HG03097 (cell line): ENCODE measurements at regions not wholly inside any gene's neighbourhood (a gene's known extent, or its start where the extent isn't known, plus 50 kb on each side); places are given as distances from the start of the nearest gene placed in this dataset.
"Not testable (repeated sequence)": the region's sequence is repeated elsewhere in the genome, so short reads cannot be mapped to it uniquely, and the experiment has no call there.

Experiments
- ATAC-seq: cut with Tn5 transposase; IDR thresholded peaks from one replicate; pipeline ENCODE4 v1.9.1; 2021; ENCODE audit not compliant: unreplicated experiment, low FRiP score

DNA sequence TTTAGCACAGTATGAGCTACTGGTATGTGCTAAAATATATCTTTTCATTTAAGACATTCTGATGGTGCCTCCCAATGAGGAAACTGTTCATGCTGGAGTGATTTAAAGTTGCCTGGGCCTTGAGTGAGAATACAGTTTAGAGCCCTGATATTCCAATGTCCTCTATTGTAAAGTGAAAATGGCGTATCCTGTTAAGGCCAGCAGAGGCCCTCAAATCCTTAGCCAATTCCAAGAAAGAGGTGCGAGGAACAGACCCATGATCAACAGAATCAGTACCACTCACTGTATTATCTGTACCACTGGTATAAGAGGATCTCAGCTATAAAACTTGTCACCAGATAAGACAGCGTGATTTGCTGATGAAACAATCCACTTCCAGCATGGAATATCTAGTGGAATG is 273.1 kb upstream of the SLITRK5 start:
- no peak for ATAC-seq

DNA sequence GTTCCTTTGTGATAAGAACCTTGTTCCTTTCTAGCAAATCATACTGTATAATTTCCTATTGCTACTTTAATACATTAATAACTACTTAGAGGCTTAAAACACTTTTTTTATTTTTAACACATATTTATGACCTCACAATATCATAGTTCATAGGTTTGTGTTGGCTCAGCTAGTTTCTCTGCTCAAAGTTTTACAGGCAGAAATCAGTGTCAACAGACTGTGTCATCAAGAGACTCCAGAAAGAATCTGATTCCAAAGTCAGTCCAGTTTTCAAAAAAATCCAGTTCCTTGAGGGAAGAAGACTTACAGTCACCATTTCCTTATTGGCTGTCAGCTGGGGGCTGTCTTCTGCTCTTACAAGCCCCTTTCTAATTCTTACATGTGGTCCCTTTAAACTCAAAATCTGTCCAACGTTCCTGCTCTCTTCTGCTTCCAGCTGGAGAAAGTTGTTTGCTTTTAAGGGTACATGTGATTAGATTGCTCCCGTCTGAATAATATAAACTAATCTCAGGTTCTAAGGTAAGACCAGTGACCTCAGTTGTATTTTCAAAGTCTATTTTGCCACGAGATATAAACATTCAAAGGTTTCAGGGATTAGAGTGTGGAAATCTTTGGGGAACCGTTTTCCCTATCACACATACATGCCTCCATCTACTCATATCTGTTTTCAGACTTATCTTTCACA is 267.3 kb upstream of the SLITRK5 start:
- ATAC-seq, result no peak

DNA sequence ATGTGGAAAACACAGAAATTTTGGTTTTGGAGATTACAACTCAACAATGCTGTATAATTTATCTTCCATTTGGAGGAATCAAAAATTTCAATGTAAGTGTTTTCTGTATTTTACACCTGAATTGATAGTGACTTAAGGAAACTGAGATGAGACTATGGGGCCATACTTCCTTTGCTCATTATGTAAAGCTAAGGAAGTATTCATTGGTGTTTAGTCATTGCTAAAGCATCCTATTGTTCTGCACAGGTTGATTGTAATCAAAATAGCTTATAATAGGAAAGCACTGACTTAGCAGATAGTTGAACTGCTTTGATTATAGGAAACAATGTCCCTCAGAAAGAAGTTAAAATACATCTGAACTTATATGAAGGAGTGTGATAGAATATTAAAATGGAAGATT is 244.4 kb upstream of the SLITRK5 start:
- no peak for ATAC-seq

- ATAC-seq, result no peak
Measured at GRCh38 chr13:87444135-87444534, 227.0 kb upstream of the SLITRK5 start.

DNA sequence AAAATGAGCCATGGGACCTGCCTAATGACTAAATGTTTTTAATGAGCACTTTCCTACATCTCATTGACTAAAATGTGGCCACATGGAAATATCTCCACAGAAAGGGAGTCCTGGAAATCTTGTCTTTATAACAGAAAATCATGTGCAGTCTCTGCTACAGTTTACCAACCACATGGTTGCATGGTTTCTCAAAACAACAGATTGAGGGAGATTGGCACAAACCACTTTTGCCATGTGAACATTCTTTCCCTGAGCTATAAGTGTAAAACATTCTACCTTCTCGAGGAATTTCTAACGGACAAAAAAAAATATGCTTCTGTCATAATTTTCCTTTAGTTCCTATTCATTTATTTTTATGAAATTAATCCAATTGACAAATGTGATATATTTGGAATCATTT is 218.9 kb upstream of the SLITRK5 start:
- no peak for ATAC-seq

DNA sequence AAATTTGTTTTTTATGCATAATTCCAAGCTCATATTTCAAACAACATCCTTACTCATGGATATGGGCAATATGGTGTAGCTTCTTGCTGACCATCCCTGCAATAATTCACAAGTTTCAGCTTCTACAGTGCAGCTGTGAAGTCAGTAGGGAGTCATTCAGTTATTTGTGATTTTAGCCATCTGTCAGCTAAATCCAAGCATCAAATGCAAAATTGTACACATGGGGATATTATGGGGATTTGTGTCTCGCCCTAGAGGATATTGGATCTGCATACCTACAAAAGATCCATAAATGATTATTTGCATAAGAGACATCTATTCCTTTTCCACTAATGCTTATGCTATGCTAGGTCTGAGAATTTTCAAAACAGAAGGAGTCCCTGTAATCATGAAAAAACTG is 217.9 kb upstream of the SLITRK5 start:
- ATAC-seq, result no peak

DNA sequence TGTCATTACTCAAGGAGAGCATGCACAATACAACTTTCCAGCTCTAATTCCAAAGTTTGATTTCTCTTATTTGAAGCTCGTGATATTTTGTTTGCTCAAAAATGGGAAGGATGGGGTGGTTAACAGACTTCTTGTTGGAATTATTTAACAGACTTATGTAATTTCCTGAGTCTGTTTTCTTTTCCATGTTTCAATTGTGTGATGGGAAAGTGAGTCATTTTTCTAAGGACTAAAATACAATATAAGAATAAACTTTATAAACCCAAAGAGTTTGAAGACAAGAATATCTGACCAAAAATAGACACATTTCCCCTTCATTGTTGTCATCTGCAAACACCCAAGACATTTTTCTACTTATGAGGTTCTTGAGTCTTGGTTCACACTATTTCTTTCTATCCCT is 211.8 kb upstream of the SLITRK5 start:
- ATAC-seq, result no peak

DNA sequence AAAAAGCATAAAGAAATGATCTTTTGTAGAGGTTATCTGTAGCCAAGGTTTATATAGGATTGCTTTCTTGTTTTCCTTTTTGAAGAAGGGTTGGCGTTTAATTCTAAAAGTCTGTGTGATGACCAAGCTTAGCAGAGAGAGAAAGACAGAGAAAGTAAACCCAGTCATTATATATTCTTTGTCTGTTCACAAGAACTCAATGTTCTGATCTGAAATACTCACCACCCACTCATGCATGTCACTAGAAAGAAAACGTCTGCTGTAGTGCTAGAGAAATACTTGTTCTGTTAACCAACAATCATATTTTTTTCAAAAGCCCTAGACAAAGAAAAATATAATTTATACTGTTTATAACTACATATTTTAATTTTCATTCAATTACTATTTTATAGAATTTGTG is 173.7 kb upstream of the SLITRK5 start:
- ATAC-seq, result no peak

DNA sequence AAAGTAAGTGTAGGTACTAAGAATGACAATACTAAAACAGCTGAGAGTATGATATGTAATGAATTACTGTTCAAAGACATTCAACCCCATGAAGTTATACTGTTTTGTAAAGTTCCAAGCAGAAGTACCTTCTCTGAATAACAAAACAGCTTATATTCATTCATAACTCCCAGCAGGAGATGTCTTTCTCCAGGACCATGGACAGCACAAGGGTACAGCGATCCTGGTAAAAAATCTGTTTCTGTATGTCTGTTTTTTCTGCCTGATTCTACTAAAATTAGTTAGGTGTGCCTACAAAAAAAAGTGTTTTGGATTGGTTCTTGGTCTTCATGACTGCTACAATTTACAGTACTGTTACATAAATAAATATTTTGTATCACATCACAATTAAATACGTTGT is 172.5 kb upstream of the SLITRK5 start:
- no peak for ATAC-seq

DNA sequence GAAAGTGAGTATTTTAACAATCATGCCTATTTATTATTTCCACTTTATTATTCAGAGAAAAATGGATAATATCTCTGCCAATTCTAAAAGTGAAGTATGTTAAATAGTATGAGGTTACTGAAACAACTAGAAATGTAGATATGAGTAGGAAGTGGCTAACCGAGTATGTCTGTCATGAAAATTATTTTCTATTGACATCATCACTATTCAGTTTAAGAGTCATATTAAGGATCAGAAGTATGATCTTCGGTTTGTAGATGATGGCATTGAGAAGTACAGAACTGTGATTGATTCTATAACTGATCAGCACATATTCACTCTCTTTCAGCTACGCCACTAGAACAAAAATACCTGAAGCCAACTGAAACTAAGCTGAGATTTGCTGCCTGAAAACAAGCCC is 146.4 kb upstream of the SLITRK5 start:
- ATAC-seq, result no peak

DNA sequence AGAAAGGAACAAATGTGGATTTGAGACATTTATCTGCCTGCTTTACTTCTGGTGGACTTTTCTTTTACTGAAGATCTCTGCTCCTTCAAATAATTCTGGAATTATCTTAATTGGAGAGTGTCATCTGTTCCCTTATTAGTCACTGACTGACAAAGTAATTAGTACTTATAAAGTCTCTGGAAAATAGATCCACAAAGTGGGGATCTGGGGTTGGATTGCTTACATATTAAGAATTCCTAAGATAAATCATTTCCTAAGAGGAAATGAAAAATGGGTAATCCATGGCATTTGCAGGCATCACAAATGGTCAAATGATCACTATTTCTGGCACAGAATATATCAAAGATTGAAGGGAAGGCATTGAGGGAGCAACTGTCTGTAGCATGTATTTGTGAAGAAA is 137.4 kb upstream of the SLITRK5 start:
- no peak for ATAC-seq

DNA sequence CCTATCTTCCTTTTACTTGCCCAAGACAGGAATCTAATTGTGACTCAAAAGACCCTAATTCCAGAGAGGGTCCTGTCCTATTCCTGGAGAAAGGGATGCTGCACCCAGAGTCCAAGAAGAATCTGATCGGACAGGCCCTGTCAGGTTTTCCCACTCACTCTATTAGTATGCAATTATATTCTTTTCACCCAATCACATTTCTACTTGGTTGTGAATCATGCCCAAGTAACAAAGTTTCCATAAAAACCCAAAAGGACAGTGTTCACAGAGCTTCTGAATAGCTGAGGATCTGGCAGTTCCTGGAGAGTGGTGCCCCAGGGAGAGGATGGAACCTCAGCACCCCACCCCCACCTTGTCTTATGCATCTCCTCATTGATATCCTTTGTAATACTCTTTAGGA is 135.3 kb upstream of the SLITRK5 start:
- ATAC-seq, result no peak

DNA sequence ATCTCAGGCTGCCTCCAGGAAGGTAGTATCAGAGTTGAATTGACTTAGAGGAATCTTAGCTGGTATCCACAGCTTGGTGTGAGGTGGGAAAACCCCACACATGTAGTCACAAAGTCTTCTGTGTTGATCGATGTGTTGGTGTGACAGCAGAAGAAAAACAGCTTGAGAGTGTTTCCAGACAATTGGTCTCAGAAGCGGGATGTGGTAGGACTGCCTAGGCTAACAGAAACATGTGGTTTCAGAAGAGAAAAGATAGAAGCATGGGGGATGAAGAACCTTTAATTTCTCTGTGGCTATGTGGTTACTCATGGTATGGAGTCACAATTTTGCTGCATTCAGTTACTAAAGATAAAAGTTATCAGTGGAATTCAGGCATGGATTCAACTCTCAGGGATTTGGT is 134.7 kb upstream of the SLITRK5 start:
- ATAC-seq, result peak; percentile 45

GRCh38 chr13:87536899-87537298 is 134.3 kb upstream of the SLITRK5 start:
- ATAC-seq, result peak; percentile 95

GRCh38 chr13:87537951-87538350 is 133.2 kb upstream of the SLITRK5 start:
- no peak for ATAC-seq

GRCh38 chr13:87538366-87539052 is 132.7 kb upstream of the SLITRK5 start:
- no peak for ATAC-seq

DNA sequence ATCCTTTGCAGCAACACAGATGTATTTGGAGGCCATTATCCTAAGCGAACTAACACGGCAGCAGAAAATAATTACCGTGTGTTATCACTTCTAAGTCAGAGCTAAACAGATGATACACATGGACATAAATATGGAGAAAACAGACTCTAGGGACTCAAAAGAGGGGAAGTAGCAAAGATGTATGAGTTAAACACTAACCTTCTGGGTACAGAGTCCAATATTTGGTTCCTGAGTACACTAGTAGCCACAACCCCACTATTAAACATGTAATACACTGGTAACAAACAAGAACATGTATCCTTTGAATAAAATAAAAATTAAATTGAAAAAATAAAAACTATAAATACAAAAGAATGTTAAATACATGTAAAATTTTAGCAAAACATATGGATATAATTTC is 118.0 kb upstream of the SLITRK5 start:
- no peak for ATAC-seq

DNA sequence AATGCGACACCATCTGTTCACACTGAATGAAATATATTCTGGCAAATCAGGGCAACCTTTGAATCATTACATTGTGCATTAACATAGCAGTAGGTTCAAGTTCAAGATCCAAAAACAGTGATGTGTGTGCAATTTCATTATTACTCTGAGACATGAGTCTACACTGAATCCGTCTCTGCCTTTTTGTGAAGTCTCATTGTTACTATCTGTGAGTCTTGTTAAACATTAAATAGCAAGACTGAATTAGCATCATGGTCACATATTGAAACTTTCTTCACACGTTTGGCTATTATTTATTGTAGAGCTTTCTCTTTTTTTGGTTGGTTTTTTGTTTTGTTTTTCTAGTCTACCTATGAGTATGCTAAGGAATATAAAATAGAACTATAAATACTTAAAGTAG is 117.1 kb upstream of the SLITRK5 start:
- ATAC-seq, result no peak

DNA sequence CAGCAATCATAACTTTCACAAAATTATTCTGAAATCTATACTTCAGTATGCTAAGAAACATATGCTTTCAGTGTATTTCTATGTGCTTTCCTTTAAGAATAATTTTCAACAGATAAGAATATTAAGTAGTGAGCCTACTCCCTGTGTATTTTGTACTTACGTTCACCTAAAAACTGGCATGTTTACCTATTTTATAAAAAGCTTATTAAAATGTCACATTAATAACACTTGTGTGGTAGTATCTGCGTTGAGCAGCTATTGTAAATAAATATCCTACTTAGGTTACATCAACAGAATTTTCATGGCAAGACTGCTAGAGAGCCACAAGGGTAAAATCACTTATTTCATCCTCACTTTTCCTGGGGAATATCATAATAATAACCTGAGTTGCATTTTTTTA is 113.4 kb upstream of the SLITRK5 start:
- ATAC-seq, result no peak

- not testable (repeated sequence) for ATAC-seq
Measured at GRCh38 chr13:87561580-87561979, 109.6 kb upstream of the SLITRK5 start.

DNA sequence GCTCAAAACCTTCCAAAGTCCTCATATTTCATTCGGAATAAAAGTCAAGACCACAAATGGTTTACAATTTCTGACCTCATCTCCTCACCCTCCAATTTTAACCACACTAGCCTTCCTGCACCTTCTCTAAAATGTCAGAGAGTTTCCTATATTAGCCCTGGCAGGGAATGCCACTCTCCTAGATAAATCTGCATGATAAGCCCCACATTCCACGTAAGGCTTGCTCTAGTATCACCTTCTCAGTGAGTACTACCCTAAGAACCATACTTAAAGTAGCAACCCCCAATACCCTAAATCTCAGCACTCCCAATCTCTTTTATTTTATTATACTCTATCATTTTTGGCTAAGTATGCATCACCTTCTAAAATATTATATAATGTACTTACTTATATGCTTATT is 100.5 kb upstream of the SLITRK5 start:
- ATAC-seq, result no peak

DNA sequence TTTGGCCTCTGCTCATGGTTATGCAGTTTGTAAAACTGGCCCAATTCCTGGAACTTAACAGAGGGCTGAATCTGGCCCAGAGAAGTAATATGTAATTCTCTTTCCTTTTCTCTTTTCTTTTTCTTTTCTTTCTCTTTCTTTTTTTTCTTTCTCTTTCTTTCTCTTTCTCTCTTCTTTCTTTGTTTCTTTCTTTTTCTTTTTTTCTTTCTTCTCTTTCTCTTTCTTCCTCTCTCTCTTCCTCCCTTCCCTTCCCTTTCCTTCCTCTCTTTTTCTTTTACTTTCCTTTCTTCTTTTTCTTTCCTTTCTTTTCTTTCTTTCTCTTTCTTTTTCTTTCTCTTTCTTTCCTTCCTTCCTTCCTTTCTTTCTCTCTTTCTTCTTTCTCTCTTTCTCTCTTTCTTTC is 88.8 kb upstream of the SLITRK5 start:
- ATAC-seq, result no peak

- no peak for ATAC-seq
Measured at GRCh38 chr13:87590518-87590917, 80.7 kb upstream of the SLITRK5 start.
